ENCODE measurements at regions not wholly inside any gene's neighbourhood (a gene's known extent, or its start where the extent isn't known, plus 50 kb on each side); places are given as distances from the start of the nearest gene placed in this dataset.
"Not testable (repeated sequence)": the region's sequence is repeated elsewhere in the genome, so short reads cannot be mapped to it uniquely, and the experiment has no call there.

DNA sequence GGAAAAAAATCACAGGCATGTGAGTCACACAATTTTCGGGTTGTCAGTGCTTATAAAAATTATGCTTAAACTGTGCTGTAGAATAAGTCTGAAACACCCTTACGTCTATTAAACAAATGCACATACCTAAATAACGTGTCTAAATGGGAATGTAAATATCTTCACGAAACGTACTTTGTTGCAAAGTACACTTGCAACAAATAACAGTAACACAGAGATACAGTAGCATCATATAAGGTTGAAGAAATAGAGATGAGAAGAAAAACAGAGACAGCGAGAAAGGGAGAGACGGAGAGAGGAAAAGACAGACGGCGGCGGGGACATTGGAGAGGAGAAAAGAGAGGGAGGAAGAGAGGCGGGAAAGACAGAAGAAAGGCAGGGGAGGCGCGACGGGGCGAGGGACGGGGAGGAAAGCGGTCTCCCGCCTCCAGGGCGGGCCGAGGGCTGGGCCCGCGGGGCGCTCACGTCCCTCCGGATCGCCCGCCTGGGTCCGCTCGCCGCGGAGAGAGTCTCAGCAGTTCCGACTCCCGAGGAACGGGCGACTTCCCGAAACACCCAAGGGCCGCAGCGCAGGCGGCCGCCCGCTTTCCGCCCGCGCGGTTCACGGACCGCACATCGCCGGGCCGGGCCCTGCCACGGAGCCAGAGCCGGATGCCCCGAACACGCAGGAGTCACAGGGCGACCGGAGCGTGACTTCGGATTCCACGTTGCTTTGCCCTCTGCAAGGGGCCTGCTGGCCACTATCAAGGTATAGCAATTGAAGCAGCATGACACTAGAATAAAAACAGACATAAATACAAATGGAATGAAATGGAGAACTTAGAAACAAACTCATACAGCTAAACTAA lies 153.4 kb downstream of the LMLN start:
- Histone ChIP-seq H3K27me3 (ENCODE audit: control insufficient read depth in 3 of 3, insufficient read depth in 3 of 3, low read depth in 1 of 3, low read length in 3 of 3) (peaks cover 8 to 73% (median 19%) of the 10 kb centered on the region in 3 experiments), H3K18ac (ENCODE audit: low read length) (peak overlapping the region; percentile 94), H3K36me3 (replicated peaks in 1 of 2; ENCODE audit: control insufficient read depth in 2 of 2, insufficient read depth in 2 of 2, low read length in 2 of 2) (no peaks in the 10 kb centered on the region), H2AK5ac (ENCODE audit: low read depth, low read length) (no peak overlapping the region), H2AFZ (ENCODE audit: low read length) (peak overlapping the region; percentile 83), H2BK15ac (ENCODE audit: low read length) (no peak overlapping the region), H2BK5ac (ENCODE audit: low read length) (no peak overlapping the region), H2BK12ac (ENCODE audit: low read length) (no peak overlapping the region), H3K4me2 (ENCODE audit: insufficient read depth, low read length, poor library complexity, severe bottlenecking) (peak overlapping the region; percentile 75), H3K9ac (ENCODE audit: low read depth, low read length, poor library complexity) (no peak overlapping the region), H3K14ac (ENCODE audit: low read length) (peak overlapping the region; percentile 56), H3K4me1 (ENCODE audit: control insufficient read depth in 2 of 2, insufficient read depth in 1 of 2, low read depth in 1 of 2, low read length in 2 of 2) (peaks cover 0 to 1% of the 10 kb centered on the region in 2 donors), H2BK120ac (ENCODE audit: low read depth, low read length) (no peak overlapping the region), H3K4me3 (ENCODE audit: low read length in 2 of 2) (peak overlapping the region in 1 of 2 donors; percentile 66), H4K8ac (ENCODE audit: low read depth, low read length) (no peak overlapping the region), H3K4ac (ENCODE audit: low read length) (no peak overlapping the region), H3K9me3 (replicated peaks in 1 of 2; ENCODE audit: control insufficient read depth in 2 of 2, insufficient read depth in 1 of 2, low read depth in 1 of 2, low read length in 2 of 2) (peaks cover 0 to 3% of the 10 kb centered on the region in 2 donors), H3K79me1 (ENCODE audit: low read depth, low read length) (no peaks in the 10 kb centered on the region), H4K91ac (ENCODE audit: low read depth, low read length, poor library complexity) (no peak overlapping the region), H3K23ac (ENCODE audit: low read depth, low read length, poor library complexity) (peak overlapping the region; percentile 89), H3K27ac (replicated peaks; ENCODE audit: low read length) (no peak overlapping the region)
- no CpG with 5 or more reads among the region's 59 CpGs for WGBS, 2 donors (ENCODE audit: extremely low coverage in 2 of 2, insufficient read length in 2 of 2, insufficient replicate concordance in 1 of 2)
- DNase-seq (ENCODE audit: low spot score), result no peak

DNA sequence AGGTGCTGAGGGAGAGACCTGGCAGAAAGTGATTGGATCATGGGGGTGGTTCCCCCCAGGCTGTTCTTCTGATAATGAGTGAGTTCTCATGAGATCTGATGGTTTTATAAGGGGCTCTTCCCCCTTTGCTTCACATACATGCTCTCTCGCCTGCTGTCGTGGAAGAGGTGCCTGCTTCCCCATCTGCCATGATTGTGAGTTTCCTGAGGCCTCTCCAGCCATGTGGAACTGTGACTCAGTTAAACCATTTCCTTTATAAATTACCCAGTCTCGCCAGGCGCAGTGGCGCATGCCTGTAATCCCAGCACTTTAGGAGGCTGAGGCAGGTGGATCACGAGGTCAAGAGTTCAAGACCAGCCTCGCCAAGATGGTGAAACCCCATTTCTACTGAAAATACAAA lies 154.5 kb downstream of the LMLN start:
- H3K36me3 ChIP-seq (replicated peaks in 1 of 2; ENCODE audit: control insufficient read depth in 2 of 2, insufficient read depth in 2 of 2, low read length in 2 of 2); H2BK15ac ChIP-seq (ENCODE audit: low read length); H2AK5ac ChIP-seq (ENCODE audit: low read depth, low read length); H3K4me1 ChIP-seq (ENCODE audit: control insufficient read depth in 2 of 2, insufficient read depth in 1 of 2, low read depth in 1 of 2, low read length in 2 of 2); H3K4me3 ChIP-seq (ENCODE audit: low read length in 2 of 2); H3K18ac ChIP-seq (ENCODE audit: low read length); DNase-seq (ENCODE audit: low spot score); H2AFZ ChIP-seq (ENCODE audit: low read length); H4K91ac ChIP-seq (ENCODE audit: low read depth, low read length, poor library complexity); H2BK12ac ChIP-seq (ENCODE audit: low read length); H2BK120ac ChIP-seq (ENCODE audit: low read depth, low read length); H3K23ac ChIP-seq (ENCODE audit: low read depth, low read length, poor library complexity); H4K8ac ChIP-seq (ENCODE audit: low read depth, low read length); H2BK5ac ChIP-seq (ENCODE audit: low read length); H3K4ac ChIP-seq (ENCODE audit: low read length); H3K27ac ChIP-seq (replicated peaks; ENCODE audit: low read length); H3K79me1 ChIP-seq (ENCODE audit: low read depth, low read length); H3K9ac ChIP-seq (ENCODE audit: low read depth, low read length, poor library complexity); H3K4me2 ChIP-seq (ENCODE audit: insufficient read depth, low read length, poor library complexity, severe bottlenecking); H3K14ac ChIP-seq (ENCODE audit: low read length); H3K9me3 ChIP-seq (replicated peaks in 1 of 2; ENCODE audit: control insufficient read depth in 2 of 2, insufficient read depth in 1 of 2, low read depth in 1 of 2, low read length in 2 of 2): not testable (repeated sequence)
- peaks cover 8 to 73% (median 19%) of the 10 kb centered on the region in 3 experiments for H3K27me3 ChIP-seq (ENCODE audit: control insufficient read depth in 3 of 3, insufficient read depth in 3 of 3, low read depth in 1 of 3, low read length in 3 of 3)
- no CpG with 5 or more reads among the region's 7 CpGs for WGBS, 2 donors (ENCODE audit: extremely low coverage in 2 of 2, insufficient read length in 2 of 2, insufficient replicate concordance in 1 of 2)

DNA sequence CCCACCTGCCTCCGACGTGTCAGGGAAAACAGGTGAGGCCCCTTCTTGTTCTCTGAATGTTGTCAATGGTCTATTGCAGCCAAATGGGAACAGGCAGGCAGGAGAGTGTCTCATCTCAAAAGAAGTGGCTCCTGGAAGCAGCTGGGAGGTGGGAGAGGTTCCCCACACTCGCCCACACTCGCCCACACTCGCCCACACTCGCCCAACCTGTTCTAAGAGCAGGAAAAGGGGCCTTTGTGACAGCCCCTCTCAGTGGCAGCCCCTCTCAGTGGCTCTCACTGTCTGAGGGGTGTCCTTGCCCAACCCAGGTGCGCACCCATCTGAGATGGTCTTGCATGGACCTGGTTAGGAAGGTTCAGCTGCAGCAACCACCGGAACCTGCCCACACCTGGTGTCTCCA lies 162.2 kb downstream of the LMLN start:
- H3K36me3 ChIP-seq (replicated peaks in 1 of 2; ENCODE audit: control insufficient read depth in 2 of 2, insufficient read depth in 2 of 2, low read length in 2 of 2); H3K4me1 ChIP-seq (ENCODE audit: control insufficient read depth in 2 of 2, insufficient read depth in 1 of 2, low read depth in 1 of 2, low read length in 2 of 2); H3K23ac ChIP-seq (ENCODE audit: low read depth, low read length, poor library complexity); H2AFZ ChIP-seq (ENCODE audit: low read length); H3K18ac ChIP-seq (ENCODE audit: low read length); H2BK120ac ChIP-seq (ENCODE audit: low read depth, low read length); H3K4ac ChIP-seq (ENCODE audit: low read length); H2AK5ac ChIP-seq (ENCODE audit: low read depth, low read length); H3K79me1 ChIP-seq (ENCODE audit: low read depth, low read length); H2BK12ac ChIP-seq (ENCODE audit: low read length); H4K91ac ChIP-seq (ENCODE audit: low read depth, low read length, poor library complexity); H2BK5ac ChIP-seq (ENCODE audit: low read length); DNase-seq (ENCODE audit: low spot score); H4K8ac ChIP-seq (ENCODE audit: low read depth, low read length); H3K4me3 ChIP-seq (ENCODE audit: low read length in 2 of 2); H3K9ac ChIP-seq (ENCODE audit: low read depth, low read length, poor library complexity); H3K27ac ChIP-seq (replicated peaks; ENCODE audit: low read length); H2BK15ac ChIP-seq (ENCODE audit: low read length); H3K4me2 ChIP-seq (ENCODE audit: insufficient read depth, low read length, poor library complexity, severe bottlenecking); H3K9me3 ChIP-seq (replicated peaks in 1 of 2; ENCODE audit: control insufficient read depth in 2 of 2, insufficient read depth in 1 of 2, low read depth in 1 of 2, low read length in 2 of 2); H3K27me3 ChIP-seq (ENCODE audit: control insufficient read depth in 3 of 3, insufficient read depth in 3 of 3, low read depth in 1 of 3, low read length in 3 of 3); H3K14ac ChIP-seq (ENCODE audit: low read length): not testable (repeated sequence)
- no CpG with 5 or more reads among the region's 8 CpGs for WGBS, 2 donors (ENCODE audit: extremely low coverage in 2 of 2, insufficient read length in 2 of 2, insufficient replicate concordance in 1 of 2)

DNA sequence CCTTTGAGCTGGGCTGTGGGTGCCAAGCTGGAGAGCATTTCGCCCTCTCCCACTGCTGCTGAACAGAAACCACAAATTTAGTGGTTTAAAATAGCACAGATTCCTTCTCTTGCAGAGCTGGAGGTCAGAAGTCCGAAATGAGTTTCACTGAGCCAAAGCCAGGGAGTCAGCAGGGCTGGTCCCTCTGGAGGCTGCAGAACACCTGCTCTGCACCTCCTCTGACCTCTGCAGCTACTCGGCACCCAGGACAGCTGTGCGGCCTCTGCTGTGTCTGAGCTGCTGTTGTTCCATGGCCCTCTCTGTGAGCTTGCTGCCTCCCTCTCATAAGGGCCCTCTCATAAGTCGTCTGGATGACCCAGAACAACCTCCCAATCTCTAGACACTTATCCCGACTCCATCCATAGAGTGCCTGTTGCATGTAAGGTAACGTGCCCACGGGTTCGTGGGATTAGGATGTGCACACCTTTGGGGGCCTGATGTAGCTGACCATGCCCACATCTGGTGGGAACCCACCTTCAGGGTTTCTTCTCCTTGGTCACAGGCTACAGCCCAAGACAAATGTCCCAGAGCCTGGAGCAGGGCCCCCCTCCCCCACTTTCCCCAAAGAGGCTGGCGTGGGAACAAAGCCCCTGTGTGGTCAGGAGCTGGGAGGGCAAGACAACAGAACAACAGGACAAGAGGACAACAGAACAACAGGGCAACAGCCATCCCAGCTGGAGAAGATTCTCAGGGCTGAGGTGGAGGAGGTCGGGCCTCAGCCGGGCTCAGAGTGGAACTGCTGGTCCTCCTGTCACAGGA lies 177.2 kb downstream of the LMLN start:
- not testable (repeated sequence) for H3K36me3 ChIP-seq (replicated peaks in 1 of 2; ENCODE audit: control insufficient read depth in 2 of 2, insufficient read depth in 2 of 2, low read length in 2 of 2); H3K23ac ChIP-seq (ENCODE audit: low read depth, low read length, poor library complexity); H3K9ac ChIP-seq (ENCODE audit: low read depth, low read length, poor library complexity); H3K4me2 ChIP-seq (ENCODE audit: insufficient read depth, low read length, poor library complexity, severe bottlenecking); H3K9me3 ChIP-seq (replicated peaks in 1 of 2; ENCODE audit: control insufficient read depth in 2 of 2, insufficient read depth in 1 of 2, low read depth in 1 of 2, low read length in 2 of 2); H3K18ac ChIP-seq (ENCODE audit: low read length); DNase-seq (ENCODE audit: low spot score); H2BK5ac ChIP-seq (ENCODE audit: low read length); H2AK5ac ChIP-seq (ENCODE audit: low read depth, low read length); H4K91ac ChIP-seq (ENCODE audit: low read depth, low read length, poor library complexity); H3K14ac ChIP-seq (ENCODE audit: low read length); H4K8ac ChIP-seq (ENCODE audit: low read depth, low read length); H3K4ac ChIP-seq (ENCODE audit: low read length); H3K79me1 ChIP-seq (ENCODE audit: low read depth, low read length); H2BK12ac ChIP-seq (ENCODE audit: low read length); H3K27ac ChIP-seq (replicated peaks; ENCODE audit: low read length); H2BK15ac ChIP-seq (ENCODE audit: low read length); H2AFZ ChIP-seq (ENCODE audit: low read length); H2BK120ac ChIP-seq (ENCODE audit: low read depth, low read length); H3K4me1 ChIP-seq (ENCODE audit: control insufficient read depth in 2 of 2, insufficient read depth in 1 of 2, low read depth in 1 of 2, low read length in 2 of 2); H3K27me3 ChIP-seq (ENCODE audit: control insufficient read depth in 3 of 3, insufficient read depth in 3 of 3, low read depth in 1 of 3, low read length in 3 of 3); H3K4me3 ChIP-seq (ENCODE audit: low read length in 2 of 2)
- no CpG with 5 or more reads among the region's 12 CpGs for WGBS, 2 donors (ENCODE audit: extremely low coverage in 2 of 2, insufficient read length in 2 of 2, insufficient replicate concordance in 1 of 2)
